Left lung (tissue), 4 donors: ENCODE measurements at regions not wholly inside any gene's neighbourhood (a gene's known extent, or its start where the extent isn't known, plus 50 kb on each side); places are given as distances from the start of the nearest gene placed in this dataset.

Source experiments
- ATAC-seq: fragments of 200-7000 bp; cut with Tn5 transposase; one replicate; pipeline ENCODE4 v1.9.1; 2020; ENCODE audit warnings: moderate library complexity
- DNase-seq, 4 donors: peaks; one replicate each; pipeline ENCODE4 v3.0.0-alpha.2; 2013 to 2020
- H3K27ac ChIP-seq, 2 donors: fragments of 200-600 bp; sonication (generic) in 1 of 2; one replicate each; pipeline versions ENCODE4 v1.5.0 to v1.8.0; 2020 to 2021
- H3K27me3 ChIP-seq, 2 donors: fragments of 200-600 bp; sonication (generic) in 1 of 2; one replicate each; pipeline versions ENCODE4 v1.5.0 to v1.8.0; 2020 to 2021
- H3K36me3 ChIP-seq, 2 donors: fragments of 200-600 bp; sonication (generic) in 1 of 2; one replicate each; pipeline versions ENCODE4 v1.5.0 to v1.8.0; 2020 to 2021
- H3K4me1 ChIP-seq, 2 donors: fragments of 200-600 bp; one replicate each; pipeline ENCODE4 v1.8.0; 2021
- H3K4me3 ChIP-seq, 2 donors: fragments of 200-600 bp; sonication (generic) in 1 of 2; one replicate each; pipeline versions ENCODE4 v1.5.0 to v1.8.0; 2020 to 2021; ENCODE audit warnings: mild to moderate bottlenecking in 1 of 2
- H3K9me3 ChIP-seq, 2 donors: fragments of 200-600 bp; sonication (generic) in 1 of 2; one replicate each; pipeline versions ENCODE4 v1.5.0 to v1.8.0; 2020 to 2021
- intact Hi-C, 2 donors: fragments of 100-400 bp; cut with DNase I; formaldehyde crosslinking; loops; one replicate each; pipeline versions ENCODE4 v1.11.2 to v1.14.2; 2022
- TF ChIP-seq, protein P1 (sequence below), 2 donors: fragments of 200-600 bp; sonication (generic) in 1 of 2; IDR thresholded peaks; one replicate each; pipeline versions ENCODE4 v1.5.0 to v1.8.0; 2021; ENCODE audit warnings: antibody characterized with exemption in 2 of 2
- donor health status: DM: no; HTN: yes; CAD: no.
- donor health status: DM: no; HTN: no; CAD: no.

- no peaks in the 10 kb centered on the region for H3K27me3 ChIP-seq
- H3K36me3 ChIP-seq = no peaks in the 10 kb centered on the region
- H3K4me1 ChIP-seq = no peaks in the 10 kb centered on the region
- DNase-seq (peak in 1 of 4 donors; percentile 28), ATAC-seq (no peak)
- no peak overlapping the region for H3K4me3 ChIP-seq
- TF ChIP-seq, protein P1, sequence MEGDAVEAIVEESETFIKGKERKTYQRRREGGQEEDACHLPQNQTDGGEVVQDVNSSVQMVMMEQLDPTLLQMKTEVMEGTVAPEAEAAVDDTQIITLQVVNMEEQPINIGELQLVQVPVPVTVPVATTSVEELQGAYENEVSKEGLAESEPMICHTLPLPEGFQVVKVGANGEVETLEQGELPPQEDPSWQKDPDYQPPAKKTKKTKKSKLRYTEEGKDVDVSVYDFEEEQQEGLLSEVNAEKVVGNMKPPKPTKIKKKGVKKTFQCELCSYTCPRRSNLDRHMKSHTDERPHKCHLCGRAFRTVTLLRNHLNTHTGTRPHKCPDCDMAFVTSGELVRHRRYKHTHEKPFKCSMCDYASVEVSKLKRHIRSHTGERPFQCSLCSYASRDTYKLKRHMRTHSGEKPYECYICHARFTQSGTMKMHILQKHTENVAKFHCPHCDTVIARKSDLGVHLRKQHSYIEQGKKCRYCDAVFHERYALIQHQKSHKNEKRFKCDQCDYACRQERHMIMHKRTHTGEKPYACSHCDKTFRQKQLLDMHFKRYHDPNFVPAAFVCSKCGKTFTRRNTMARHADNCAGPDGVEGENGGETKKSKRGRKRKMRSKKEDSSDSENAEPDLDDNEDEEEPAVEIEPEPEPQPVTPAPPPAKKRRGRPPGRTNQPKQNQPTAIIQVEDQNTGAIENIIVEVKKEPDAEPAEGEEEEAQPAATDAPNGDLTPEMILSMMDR (IDR thresholded peaks at IDR 0.05) = no peak
- intact Hi-C loops = no loop called here
- H3K9me3 ChIP-seq = no peaks in the 10 kb centered on the region
- H3K27ac ChIP-seq = no peak overlapping the region
Measured at GRCh38 chr14:58947814-58948445, 240.5 kb upstream of the DAAM1 start.

DNA sequence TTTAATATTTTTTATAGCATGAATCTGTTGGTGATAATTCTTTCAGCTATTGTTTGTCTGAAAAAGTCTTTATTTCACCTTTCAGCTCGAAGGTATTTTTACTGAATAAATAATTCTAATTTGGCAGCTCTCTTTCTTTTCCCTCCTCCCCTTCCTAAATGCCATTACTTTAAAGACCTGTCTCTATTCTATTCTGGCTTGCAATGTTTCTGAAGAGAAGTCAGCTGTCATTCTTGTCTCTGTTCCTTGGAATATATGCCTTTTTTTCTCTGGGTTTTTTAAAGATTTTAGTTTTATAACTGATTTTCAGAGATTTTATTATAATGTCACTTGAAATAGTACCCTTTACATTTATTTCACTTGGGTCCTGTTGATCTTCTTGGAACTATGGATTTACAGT, 237.9 kb upstream of the DAAM1 start:
- ATAC-seq = no peak
- intact Hi-C loops = no loop called here
- H3K27ac ChIP-seq = no peak overlapping the region

DNA sequence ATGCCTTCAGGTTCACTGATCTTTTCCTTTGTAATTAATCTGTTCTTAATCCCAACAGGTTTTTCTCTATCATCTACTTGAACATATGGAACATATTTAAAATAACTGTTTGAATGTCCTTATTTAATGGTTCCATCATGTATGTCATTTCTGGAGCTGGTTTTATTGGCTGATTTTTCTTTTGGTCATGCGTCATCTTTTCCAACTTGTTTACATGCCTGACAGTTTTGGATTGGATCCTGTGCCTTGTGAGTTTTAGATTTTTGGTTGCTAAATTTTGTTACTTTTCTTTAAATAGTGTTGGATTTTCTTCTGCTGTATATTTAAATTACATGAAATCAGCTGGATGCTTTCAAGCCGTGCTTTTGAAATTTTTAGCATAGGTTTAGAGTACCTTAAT, 237.3 kb upstream of the DAAM1 start:
- H3K4me1 ChIP-seq = no peaks in the 10 kb centered on the region
- DNase-seq (no peak), ATAC-seq (no peak)
- no peaks in the 10 kb centered on the region for H3K36me3 ChIP-seq
- intact Hi-C loops = no loop called here
- no peaks in the 10 kb centered on the region for H3K27me3 ChIP-seq
- H3K9me3 ChIP-seq = no peaks in the 10 kb centered on the region
- TF ChIP-seq, protein P1 (IDR thresholded peaks at IDR 0.05) = no peak
- H3K27ac ChIP-seq = no peak overlapping the region
- H3K4me3 ChIP-seq = no peak overlapping the region

More for the DNA sequence above, 237.9 kb upstream of the DAAM1 start:
- Histone ChIP-seq H3K27me3 (no peaks in the 10 kb centered on the region), H3K4me1 (no peaks in the 10 kb centered on the region), H3K9me3 (no peaks in the 10 kb centered on the region), H3K36me3 (no peaks in the 10 kb centered on the region), H3K4me3 (no peak overlapping the region)
- DNase-seq = no peak
- TF ChIP-seq, protein P1 (IDR thresholded peaks at IDR 0.05) = no peak

DNA sequence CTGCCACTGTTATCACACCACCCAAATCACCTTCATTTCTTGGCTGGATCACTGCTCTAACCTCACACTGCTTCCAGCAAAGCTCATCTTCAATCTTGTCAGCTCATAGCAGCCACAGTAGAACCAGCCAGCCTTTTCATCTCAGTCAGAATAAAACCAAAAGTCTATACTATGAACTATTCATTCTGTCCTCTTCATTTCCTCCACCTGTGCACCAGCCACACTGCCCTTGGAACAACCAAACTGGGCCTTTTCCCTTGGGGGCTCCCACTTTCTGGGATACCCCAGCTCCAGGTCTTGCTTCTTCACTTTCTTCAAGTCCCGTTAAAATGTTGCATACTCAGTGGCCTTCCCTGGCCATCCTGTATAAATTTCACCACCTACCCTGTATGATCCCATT, 234.4 kb upstream of the DAAM1 start:
- Histone ChIP-seq H3K4me3 (no peak overlapping the region), H3K36me3 (no peaks in the 10 kb centered on the region), H3K27me3 (no peaks in the 10 kb centered on the region), H3K9me3 (no peaks in the 10 kb centered on the region), H3K27ac (no peak overlapping the region), H3K4me1 (no peaks in the 10 kb centered on the region)
- intact Hi-C loops = no loop called here
- DNase-seq (no peak), ATAC-seq (no peak)
- TF ChIP-seq, protein P1 (IDR thresholded peaks at IDR 0.05) = no peak

DNA sequence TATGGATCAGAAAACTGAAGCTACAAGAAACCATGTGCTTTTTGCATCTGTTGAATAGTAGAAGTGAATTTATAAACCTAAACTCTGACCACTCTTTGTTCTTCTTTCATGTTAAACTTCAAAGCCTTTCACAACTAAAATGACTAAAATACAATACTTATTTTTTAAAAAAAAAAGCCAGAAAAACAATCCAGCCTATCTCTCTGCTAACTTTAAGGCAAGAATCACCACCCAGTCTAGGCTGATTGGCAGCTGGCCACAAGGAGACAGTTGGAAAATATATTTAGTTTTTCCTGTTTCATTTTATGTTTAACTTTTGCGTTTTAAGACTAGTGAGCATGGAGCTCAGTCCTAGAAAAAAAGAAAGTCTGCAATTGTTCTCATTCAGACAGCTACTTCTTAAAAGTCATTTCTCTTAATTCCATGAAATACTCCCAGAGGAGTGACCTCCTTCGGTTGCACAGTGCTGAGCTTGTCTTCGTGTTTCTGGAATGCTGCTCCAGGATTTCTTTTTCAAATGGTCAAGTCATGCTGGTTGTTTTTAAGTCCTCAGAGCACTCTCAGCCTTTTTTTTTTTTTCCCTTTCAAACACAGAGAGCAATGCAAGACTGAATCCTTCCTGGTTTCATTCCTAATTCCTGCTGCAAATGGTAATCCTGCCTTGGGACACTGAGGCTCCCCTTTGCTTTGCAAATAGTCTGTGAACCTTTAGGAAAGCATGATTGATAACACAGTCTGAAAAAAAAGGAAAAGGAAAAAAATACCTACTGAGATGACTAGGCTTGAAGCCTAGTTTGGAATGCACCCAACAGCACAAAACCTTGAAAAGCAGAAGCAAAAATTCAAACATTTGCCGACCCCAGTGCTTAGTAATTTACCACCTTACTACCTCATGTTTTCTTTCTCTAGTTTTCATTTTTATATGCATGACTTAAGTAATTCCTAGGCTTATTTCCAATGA, 233.3 kb upstream of the DAAM1 start:
- no peaks in the 10 kb centered on the region for H3K36me3 ChIP-seq
- H3K4me1 ChIP-seq = no peaks in the 10 kb centered on the region
- H3K4me3 ChIP-seq = no peak overlapping the region
- intact Hi-C loops = no loop called here
- no peaks in the 10 kb centered on the region for H3K9me3 ChIP-seq
- TF ChIP-seq, protein P1 (IDR thresholded peaks at IDR 0.05) = no peak
- peak overlapping the region in 1 of 2 donors; percentile 13 for H3K27ac ChIP-seq
- H3K27me3 ChIP-seq = no peaks in the 10 kb centered on the region
- no peak for DNase-seq
- no peak for ATAC-seq
